Activated naive CD4-positive, alpha-beta T cell treated with anti-CD3 and anti-CD28 coated beads, Interleukin-2, amount 50 U/mL, for 16 hours (primary cell): ENCODE measurements at regions not wholly inside any gene's neighbourhood (a gene's known extent, or its start where the extent isn't known, plus 50 kb on each side); places are given as distances from the start of the nearest gene placed in this dataset.

Experiments used
- DNase-seq: peaks from one replicate; pipeline ENCODE4 v3.0.0-alpha.2; 2020

DNA sequence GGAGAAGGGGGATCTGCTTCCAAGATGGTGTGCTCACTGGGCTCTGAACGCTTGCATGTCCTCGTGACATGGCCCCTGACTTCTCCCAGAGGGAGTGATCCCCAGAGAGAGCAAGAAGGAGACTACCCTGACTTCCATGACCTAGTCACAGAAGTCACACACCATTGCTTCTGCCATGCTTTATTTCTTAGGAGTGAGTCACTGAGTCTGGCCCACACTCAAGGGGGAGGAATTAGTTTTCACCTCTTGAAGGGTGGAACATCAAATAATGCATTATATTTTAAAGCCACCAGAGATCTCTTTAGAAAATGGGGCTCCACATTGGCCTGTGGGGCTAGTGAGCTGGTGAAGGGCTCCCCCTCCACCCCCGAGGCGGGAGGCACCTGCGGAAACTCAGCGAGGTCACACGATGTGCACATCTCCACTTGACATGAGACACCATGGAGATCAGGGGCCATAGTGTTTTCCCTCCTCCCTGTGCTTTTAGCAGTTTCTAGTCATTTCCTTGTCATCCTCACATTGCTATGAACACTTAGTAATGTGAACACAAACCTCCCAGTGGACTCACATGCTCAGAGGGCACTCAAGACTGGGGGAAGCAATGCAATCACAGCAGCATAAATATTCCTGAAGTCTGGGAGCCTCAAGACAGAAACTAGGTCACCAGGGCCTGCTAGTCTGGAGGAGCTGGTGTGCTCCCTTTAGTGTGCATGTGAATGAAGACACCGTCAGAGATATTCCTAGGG is 87.4 kb upstream of the FZD10 start:
- DNase-seq: no peak

DNA sequence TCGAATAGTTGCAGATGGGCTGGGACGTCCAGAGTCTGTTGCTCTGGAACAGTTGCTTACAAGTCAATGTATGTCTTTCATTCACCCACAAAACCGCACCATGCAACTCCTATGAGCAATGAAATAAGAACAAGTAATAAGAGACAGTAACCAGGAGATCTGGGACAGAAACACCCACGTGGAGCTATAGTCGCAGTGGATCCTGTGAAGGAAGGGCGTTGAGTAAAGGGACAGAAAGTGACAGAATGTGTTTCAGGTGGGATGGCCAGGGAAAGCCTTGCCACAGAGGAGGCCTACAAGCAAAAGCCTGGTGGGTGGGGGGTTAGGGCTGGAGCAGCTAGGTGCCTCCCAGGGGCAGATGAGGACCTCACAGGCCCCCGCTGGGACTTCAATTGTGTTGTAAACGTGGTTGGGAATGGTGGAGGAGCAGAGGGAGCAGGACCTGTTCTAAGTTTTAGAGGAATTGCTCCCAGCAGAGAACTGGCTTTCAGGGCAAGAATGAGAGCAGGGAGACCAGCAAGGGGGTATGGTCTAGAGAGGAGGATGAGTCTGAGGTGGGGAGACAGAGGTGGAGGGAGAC is 86.7 kb upstream of the FZD10 start:
- DNase-seq: no peak

DNA sequence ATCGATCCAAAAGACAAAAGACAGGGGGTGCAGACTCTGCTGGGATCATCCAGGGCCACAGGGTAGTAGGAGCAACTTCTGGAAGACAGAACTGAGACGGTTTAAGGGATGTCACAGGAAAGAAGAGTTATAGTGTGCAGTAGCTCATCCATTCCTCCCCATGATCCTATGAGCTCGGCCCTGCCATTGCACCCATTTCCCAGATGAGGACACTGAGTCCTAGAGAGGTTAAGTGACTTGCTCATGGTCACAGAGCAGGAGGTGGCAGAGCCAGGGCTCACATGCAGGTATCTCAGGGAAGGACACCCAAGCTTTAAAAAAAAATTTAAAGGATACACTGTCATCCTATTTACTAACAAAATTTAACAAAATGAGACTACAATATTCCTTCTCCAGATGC is 86.1 kb upstream of the FZD10 start:
- no peak for DNase-seq

- DNase-seq: no peak
These were observed 85.5 kb upstream of the FZD10 start for GRCh38 chr12:130076752-130077151.

DNA sequence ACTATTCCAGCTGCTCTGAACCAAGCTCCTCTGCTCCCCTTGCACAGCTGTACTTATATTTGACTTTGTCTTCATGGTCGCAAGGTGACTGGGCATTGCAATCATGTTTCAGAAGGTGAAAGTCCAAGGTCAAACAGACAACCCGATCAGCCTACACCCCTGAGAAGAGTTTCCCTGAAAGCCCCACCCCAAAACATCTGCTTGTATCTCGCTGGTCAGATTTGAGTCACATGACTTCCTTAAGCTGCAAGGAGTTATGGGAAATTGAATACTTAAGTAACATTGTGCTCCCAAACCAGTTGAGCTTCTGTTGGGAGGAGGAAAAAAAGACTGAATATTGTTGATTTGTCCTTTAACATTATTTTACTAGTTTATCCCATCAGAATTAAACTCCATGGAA is 83.4 kb upstream of the FZD10 start:
- no peak for DNase-seq

- DNase-seq: no peak
These were observed 83.0 kb upstream of the FZD10 start for GRCh38 chr12:130079279-130079678.

GRCh38 chr12:130080205-130080604 is 82.1 kb upstream of the FZD10 start:
- no peak for DNase-seq

- no peak for DNase-seq
These were observed 81.0 kb upstream of the FZD10 start for GRCh38 chr12:130081117-130081805.

GRCh38 chr12:130083002-130083401 is 79.3 kb upstream of the FZD10 start:
- no peak for DNase-seq

GRCh38 chr12:130083734-130084133 is 78.5 kb upstream of the FZD10 start:
- no peak for DNase-seq

- DNase-seq: no peak
These were observed 77.9 kb upstream of the FZD10 start for GRCh38 chr12:130084359-130084758.

DNA sequence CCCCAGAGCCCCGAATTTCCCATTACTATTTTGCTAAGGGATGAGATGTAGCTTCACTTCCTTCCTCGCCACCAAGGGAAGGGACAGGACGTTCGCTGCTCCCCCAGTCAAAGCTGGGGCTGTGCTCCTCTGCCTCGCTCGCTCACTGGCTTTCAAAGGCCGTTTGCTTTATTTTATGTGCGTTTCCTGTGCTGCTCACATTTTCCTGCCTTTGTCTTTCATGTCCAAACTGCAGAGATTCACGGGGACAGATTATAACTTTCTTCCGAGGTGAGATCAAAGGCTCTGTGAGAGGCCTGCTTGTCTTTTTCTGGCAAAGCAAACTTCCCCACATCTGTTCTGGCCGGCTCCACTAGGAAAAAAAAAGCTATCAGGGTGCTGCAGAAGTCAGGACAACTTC is 76.0 kb upstream of the FZD10 start:
- DNase-seq: no peak

DNA sequence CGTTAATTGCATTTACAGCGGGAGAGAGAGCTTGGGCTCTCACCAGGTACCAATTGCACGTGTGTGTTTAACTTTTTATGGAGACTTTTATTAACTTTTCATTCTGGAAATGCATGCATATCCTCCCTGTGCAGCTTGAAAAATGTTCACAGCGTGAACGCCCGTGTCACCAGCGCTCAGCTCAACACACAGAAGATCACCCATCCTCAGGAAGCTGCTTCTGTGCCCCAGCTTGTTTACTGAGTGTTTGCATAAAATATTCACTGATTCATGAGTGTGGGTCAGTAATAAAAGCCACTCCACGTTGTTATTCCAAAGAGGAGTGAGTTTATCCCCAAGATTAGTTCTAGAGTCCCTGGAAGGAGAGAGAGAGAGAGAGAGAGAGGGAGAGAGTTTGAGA is 75.5 kb upstream of the FZD10 start:
- no peak for DNase-seq

- DNase-seq: no peak
These were observed 75.0 kb upstream of the FZD10 start for GRCh38 chr12:130087222-130087621.

DNA sequence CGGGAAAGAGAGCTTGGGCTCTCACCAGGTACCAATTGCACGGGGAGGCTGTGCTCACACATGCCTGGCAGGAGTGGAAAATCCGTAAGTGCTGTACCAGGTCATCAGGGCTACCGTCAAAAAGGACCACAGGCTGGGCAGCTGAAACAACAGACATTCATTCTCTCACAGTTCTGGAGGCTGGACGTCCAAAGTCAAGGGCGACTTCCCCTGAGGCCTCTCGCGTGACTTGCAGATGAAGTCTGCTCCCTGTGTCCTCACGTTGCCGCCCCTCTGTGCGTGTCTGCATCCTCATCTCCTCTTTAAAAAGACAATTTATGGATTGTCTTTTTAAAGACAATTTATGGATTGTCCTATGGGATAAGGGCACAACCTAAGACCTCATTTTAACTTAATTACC is 73.8 kb upstream of the FZD10 start:
- DNase-seq: no peak

- DNase-seq: no peak
These were observed 71.7 kb upstream of the FZD10 start for GRCh38 chr12:130090542-130090941.

DNA sequence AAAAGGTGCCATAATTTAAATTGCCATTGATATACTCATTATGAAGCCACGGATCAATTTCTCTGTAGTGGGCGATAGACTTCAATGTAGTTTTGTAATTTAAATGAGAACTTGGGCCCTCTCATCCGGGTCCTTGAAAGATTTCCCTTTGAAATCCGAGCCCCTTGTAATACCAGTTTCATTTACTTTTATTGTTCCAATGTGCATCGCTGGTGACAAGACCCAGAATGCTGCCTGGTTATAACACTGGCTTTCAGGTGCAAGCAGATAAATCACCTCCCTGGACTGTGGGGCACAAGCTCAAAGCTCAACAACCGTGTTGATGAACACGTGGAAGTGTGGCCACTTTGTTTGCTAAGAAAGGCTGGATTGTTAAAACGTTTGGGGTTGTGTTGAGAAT is 68.9 kb upstream of the FZD10 start:
- DNase-seq: no peak

- DNase-seq: no peak
These were observed 64.9 kb upstream of the FZD10 start for GRCh38 chr12:130097342-130097741.

- no peak for DNase-seq
These were observed 64.4 kb upstream of the FZD10 start for GRCh38 chr12:130097798-130098255.

DNA sequence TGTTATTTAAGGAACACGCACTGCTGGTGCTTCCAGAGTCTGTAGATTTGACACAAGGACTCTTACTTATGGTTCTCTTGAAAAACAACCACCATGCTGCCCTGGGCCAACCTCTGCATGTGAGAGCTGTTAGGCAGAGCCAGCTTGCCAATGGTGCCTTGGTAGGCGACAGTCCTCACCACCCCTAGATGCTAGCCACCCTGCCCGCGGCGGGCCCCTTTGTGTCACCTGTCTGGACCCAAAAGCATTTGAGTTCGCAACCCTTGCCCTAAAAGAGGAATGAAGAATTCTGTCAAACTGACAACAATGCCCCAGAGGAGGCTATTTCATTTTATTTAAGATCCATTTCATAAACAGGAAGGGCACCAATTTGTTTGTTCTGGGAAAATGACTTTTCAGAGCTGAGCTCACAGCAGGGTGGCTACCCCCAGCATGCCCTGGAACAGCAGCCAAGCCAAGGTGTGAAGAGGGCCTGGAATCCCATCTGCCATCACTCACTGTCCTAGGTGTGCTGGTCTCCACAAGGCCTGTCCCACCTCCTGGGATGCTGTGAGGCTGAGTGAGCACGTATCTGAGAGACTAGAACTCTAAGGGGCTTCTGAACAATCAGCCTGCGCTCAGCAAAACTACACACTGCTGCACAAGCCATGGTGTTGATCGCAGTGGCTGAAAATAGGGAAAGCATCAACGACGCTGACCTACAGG is 63.8 kb upstream of the FZD10 start:
- DNase-seq: no peak

GRCh38 chr12:130100634-130101362 is 61.5 kb upstream of the FZD10 start:
- no peak for DNase-seq

DNA sequence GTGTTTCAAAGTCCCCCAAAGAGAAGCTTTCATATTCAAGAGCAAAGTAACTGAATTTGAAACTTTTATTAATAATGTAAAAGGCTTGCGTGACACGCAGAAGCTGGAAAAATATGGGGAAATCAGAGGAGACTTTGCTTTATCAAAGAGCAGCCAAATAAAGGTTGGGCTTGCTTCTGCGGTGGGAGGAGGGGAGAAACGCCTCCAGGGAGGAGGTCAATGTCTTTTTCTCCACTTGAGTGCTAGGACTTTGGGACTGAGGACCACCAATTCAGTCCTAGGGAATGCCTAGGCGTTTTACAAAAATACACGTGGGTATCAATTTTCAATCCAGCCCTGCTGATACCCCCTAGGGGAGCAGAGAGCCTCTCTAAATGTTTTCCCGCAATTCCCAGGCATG is 60.9 kb upstream of the FZD10 start:
- DNase-seq: no peak

GRCh38 chr12:130102266-130102665 is 60.0 kb upstream of the FZD10 start:
- no peak for DNase-seq
